OCI-LY7 (cell line): ENCODE measurements at regions not wholly inside any gene's neighbourhood (a gene's known extent, or its start where the extent isn't known, plus 50 kb on each side); places are given as distances from the start of the nearest gene placed in this dataset.

Experiments
- BruUV-seq: library from RNA; stranded (reverse); fragments of 400-500 nt; replicated peaks from 2 replicates; lab custom pipeline; 2021; lab: Mats Ljungman, UMichigan
- CTCF ChIA-PET: fragments of 300-600 bp; sonication (Branson Sonifier 250); formaldehyde crosslinking; loops from one replicate; lab custom pipeline; 2022; ENCODE audit warnings: antibody characterized with exemption; ENCODE audit not compliant: unreplicated experiment; lab: Charles Lee
- POLR2A ChIA-PET: fragments of 300-600 bp; sonication (Branson Sonifier 250); formaldehyde crosslinking; loops from one replicate; lab custom pipeline; 2022; ENCODE audit warnings: antibody characterized with exemption; lab: Charles Lee
- DNase-seq: peaks from one replicate; pipeline ENCODE4 v3.0.0-alpha.2; 2015; ENCODE audit warnings: low spot score
- H2AFZ ChIP-seq: fragments of 200-600 bp; sonication (generic), shearing (Covaris generic); 2 replicates; pipeline ENCODE4 v1.6.1; 2014; ENCODE audit warnings: mild to moderate bottlenecking, antibody characterized with exemption, low read length, moderate library complexity
- H3K27ac ChIP-seq: fragments of 200-600 bp; sonication (generic); 2 replicates; pipeline ENCODE4 v1.5.1; 2014; ENCODE audit warnings: mixed run types, low read depth, mild to moderate bottlenecking, moderate library complexity, low read length, inconsistent platforms; ENCODE audit not compliant: poor library complexity, severe bottlenecking
- H3K36me3 ChIP-seq: fragments of 200-600 bp; sonication (generic); 2 replicates; pipeline ENCODE4 v1.6.1; 2014; ENCODE audit warnings: mild to moderate bottlenecking, antibody characterized with exemption, low read length, moderate library complexity, mixed read lengths; ENCODE audit not compliant: insufficient read depth
- H3K4me1 ChIP-seq: fragments of 200-600 bp; sonication (generic); 2 replicates; pipeline ENCODE4 v1.5.1; 2014; ENCODE audit warnings: mild to moderate bottlenecking, low read length; ENCODE audit not compliant: insufficient read depth, poor library complexity, severe bottlenecking
- H3K4me2 ChIP-seq: fragments of 200-600 bp; sonication (generic); 2 replicates; pipeline ENCODE4 v1.6.1; 2014; ENCODE audit warnings: mild to moderate bottlenecking, low read length
- H3K4me3 ChIP-seq: fragments of 200-600 bp; sonication (generic); 2 replicates; pipeline ENCODE4 v1.5.1; 2014; ENCODE audit warnings: mild to moderate bottlenecking, low read depth, low read length; ENCODE audit not compliant: poor library complexity, severe bottlenecking
- H3K79me2 ChIP-seq: fragments of 200-600 bp; sonication (generic); 2 replicates; pipeline ENCODE4 v1.6.1; 2016; ENCODE audit warnings: low read depth, mild to moderate bottlenecking, low read length, moderate library complexity, mixed read lengths; ENCODE audit not compliant: insufficient read depth
- H3K9me2 ChIP-seq: fragments of 200-600 bp; sonication (generic); 2 replicates; pipeline ENCODE4 v1.6.1; 2016; ENCODE audit warnings: mild to moderate bottlenecking, low read length, mixed read lengths; ENCODE audit not compliant: insufficient read depth
- H3K9me3 ChIP-seq: fragments of 200-600 bp; sonication (generic); 2 replicates; pipeline ENCODE4 v1.6.1; 2014; ENCODE audit warnings: mild to moderate bottlenecking, mixed run types, low read length, mixed read lengths
- H4K20me1 ChIP-seq: fragments of 200-600 bp; sonication (generic); 2 replicates; pipeline ENCODE4 v1.6.1; 2014; ENCODE audit warnings: mild to moderate bottlenecking, antibody characterized with exemption, low read length, moderate library complexity, mixed read lengths; ENCODE audit not compliant: insufficient read depth
- CTCF ChIP-seq: fragments of 200-600 bp; sonication (generic); conservative IDR thresholded peaks from 2 replicates; pipeline ENCODE4 v1.5.1; 2014; ENCODE audit warnings: mild to moderate bottlenecking, antibody characterized with exemption, low read length, moderate library complexity, mixed read lengths
- EZH2phosphoT487 ChIP-seq: fragments of 200-600 bp; sonication (generic); IDR thresholded peaks from 2 replicates; pipeline ENCODE4 v1.6.1; 2018; ENCODE audit warnings: low read depth, borderline replicate concordance, mild to moderate bottlenecking, mixed run types, antibody characterized with exemption, low read length, moderate library complexity, mixed read lengths
- intact Hi-C: fragments of 100-400 bp; cut with micrococcal nuclease; formaldehyde crosslinking; loops from one replicate; pipeline ENCODE4 v1.10.0; 2022; ENCODE audit not compliant: unreplicated experiment

DNA sequence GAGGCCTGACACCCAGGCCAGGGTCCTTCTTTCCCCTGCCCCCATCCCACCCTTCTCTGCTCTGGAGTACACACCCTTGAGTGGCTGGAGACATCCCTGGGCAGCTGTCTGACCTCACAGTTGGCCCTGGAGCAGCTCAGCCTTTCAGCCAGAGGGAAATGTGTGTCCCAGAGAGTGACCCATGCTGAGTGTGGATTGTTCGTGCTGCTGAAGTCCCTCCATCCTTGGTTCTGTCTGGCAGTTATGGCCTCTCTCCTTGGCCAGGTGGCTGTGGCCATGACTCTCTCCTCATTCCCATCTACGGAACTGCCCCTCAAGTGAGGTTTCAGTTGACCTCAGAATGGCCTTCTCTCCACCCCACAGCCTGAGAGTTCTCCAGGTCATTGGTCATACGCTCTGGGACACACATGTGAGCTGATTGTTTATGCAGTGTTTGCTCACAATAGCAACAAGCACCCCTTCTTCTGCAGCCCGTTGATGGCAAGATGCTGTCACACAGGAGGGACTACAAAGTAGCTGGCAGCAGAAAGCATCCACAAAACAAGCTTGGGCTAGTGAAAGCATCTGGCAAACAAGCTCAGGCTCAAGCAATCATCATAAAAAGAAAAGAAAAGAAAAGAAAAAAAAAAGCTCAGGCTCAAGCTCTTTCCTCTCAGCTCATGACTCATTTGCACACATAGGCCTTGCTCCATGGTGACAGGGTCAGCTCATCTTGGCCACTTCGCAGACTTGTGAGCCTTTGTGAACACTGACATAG, 55.3 kb upstream of the ITGA11 start:
- H3K79me2 ChIP-seq, result no peaks in the 10 kb centered on the region
- no TSS peak for BruUV-seq
- TF ChIP-seq CTCF, result no peak
- no peak for TF ChIP-seq EZH2phosphoT487
- H4K20me1 ChIP-seq, result no peaks in the 10 kb centered on the region
- ChIA-PET POLR2A (interaction anchor here (0.8 kb wide), 1 partner anchor 40 kb away, joined by 3 read pairs; no protein-coding TSS in a partner anchor), CTCF (interaction anchor here (0.7 kb wide), 1 partner anchor 491 kb away, joined by 3 read pairs; no protein-coding TSS in a partner anchor)
- no peak for DNase-seq
- H3K9me2 ChIP-seq, result no peaks in the 10 kb centered on the region
- no peaks in the 10 kb centered on the region for H3K4me1 ChIP-seq
- no peak overlapping the region for H3K27ac ChIP-seq
- H3K9me3 ChIP-seq, result no peaks in the 10 kb centered on the region
- H3K4me3 ChIP-seq, result no peak overlapping the region
- intact Hi-C loops, result no loop called here
- no peak overlapping the region for H3K4me2 ChIP-seq
- H3K36me3 ChIP-seq, result no peaks in the 10 kb centered on the region
- H2AFZ ChIP-seq, result no peak overlapping the region

DNA sequence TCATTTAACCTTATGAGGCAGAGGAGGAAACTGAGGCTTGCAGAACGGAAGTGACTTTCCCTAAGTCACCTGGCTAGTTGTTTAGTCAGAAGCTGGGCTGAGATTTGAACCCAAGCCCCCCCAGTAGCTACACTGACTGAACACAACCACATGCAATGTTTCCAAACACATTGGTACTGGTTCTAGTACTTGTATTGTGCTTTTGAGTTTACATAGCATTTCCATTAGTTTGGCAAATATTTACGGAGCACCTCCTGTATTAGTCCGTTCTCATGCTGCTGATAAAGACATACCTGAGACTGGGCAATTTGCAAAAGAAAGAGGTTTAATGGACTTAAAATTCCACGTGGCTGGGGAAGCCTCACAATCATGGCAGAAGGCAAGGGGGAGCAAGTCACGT, 56.3 kb upstream of the ITGA11 start:
- intact Hi-C loops, result no loop called here

More for the DNA sequence above, 56.3 kb upstream of the ITGA11 start:
- DNase-seq, result no peak
- Histone ChIP-seq H3K27ac (no peak overlapping the region), H3K9me3 (no peaks in the 10 kb centered on the region), H2AFZ (no peak overlapping the region), H3K4me1 (no peaks in the 10 kb centered on the region), H3K9me2 (no peaks in the 10 kb centered on the region), H3K4me2 (no peak overlapping the region), H3K4me3 (no peak overlapping the region), H4K20me1 (no peaks in the 10 kb centered on the region), H3K79me2 (no peaks in the 10 kb centered on the region), H3K36me3 (no peaks in the 10 kb centered on the region)
- TF ChIP-seq EZH2phosphoT487 (no peak), CTCF (no peak)
- CTCF ChIA-PET, result no interaction called here
- BruUV-seq, result no TSS peak
- POLR2A ChIA-PET, result interaction anchor here (0.6 to 0.8 kb wide), 2 partner anchors 39 to 160 kb away, joined by 3 read pairs; no protein-coding TSS in a partner anchor
